ENCODE measurements at regions not wholly inside any gene's neighbourhood (a gene's known extent, or its start where the extent isn't known, plus 50 kb on each side); places are given as distances from the start of the nearest gene placed in this dataset.

DNA sequence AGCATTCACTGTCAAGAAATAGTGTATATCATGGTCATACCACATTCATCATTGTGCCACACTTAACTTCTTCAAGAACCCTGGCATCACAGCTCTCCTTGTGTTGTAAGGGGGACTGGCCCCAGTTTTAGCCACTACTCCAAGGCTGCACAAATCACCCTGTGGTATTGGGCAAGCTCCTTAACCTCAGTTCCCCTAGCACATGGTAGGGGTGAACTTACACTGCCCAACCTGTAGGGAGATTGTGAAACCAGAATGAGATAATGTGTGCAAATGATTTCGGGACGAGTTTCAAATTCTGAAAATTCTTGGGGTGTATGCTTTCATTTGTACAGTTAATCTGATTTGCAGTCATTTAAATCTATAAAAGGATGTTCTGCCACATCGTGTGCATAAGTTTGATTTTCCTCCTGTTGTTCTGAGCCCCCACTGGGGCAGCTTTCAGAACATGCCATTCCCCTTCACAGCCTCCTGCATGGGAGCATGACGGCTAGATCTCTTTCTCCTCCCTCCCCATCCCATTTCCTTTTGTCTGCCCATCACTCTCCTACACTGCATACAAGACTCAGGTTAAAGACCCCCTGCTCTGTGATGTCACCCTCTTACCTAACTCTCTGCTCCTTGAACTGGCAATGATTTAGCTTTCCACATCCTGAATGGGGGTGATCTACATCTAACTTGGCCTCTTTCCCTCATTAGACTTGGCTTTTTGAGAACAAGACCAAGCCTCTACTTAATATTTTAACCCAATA, 290.3 kb downstream of the CHRM3 start:
- TF ChIP-seq, protein P1, sequence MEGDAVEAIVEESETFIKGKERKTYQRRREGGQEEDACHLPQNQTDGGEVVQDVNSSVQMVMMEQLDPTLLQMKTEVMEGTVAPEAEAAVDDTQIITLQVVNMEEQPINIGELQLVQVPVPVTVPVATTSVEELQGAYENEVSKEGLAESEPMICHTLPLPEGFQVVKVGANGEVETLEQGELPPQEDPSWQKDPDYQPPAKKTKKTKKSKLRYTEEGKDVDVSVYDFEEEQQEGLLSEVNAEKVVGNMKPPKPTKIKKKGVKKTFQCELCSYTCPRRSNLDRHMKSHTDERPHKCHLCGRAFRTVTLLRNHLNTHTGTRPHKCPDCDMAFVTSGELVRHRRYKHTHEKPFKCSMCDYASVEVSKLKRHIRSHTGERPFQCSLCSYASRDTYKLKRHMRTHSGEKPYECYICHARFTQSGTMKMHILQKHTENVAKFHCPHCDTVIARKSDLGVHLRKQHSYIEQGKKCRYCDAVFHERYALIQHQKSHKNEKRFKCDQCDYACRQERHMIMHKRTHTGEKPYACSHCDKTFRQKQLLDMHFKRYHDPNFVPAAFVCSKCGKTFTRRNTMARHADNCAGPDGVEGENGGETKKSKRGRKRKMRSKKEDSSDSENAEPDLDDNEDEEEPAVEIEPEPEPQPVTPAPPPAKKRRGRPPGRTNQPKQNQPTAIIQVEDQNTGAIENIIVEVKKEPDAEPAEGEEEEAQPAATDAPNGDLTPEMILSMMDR (IDR thresholded peaks at IDR 0.05; ENCODE audit: insufficient read depth, low read depth, low read length, missing control alignments) = no peak
- no peak for DNase-seq (ENCODE audit: low read depth)
- no peak overlapping the region for H3K4me3 ChIP-seq (ENCODE audit: low read depth, low read length)

DNA sequence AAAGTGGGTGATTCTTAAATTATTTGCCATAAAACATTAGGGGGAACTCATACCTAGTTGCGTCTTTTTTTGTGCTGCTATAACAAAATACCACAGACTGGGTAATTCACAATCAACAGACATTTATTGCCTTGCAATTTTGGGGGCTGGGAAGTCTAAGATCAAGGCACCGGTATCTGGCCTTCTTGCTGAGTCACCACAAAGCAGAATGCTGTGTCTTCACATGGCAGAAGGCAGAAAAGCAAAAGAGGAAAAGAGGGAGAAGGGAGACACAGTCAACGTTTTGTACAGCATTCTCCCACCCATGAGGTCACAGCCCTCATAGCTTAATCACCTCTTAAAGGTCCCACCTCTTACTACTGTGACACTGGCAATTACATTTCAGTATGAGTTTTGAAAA, 291.0 kb downstream of the CHRM3 start:
- no peak for DNase-seq (ENCODE audit: low read depth)
- TF ChIP-seq, protein P1 (IDR thresholded peaks at IDR 0.05; ENCODE audit: insufficient read depth, low read depth, low read length, missing control alignments) = no peak
- no peak overlapping the region for H3K4me3 ChIP-seq (ENCODE audit: low read depth, low read length)

DNA sequence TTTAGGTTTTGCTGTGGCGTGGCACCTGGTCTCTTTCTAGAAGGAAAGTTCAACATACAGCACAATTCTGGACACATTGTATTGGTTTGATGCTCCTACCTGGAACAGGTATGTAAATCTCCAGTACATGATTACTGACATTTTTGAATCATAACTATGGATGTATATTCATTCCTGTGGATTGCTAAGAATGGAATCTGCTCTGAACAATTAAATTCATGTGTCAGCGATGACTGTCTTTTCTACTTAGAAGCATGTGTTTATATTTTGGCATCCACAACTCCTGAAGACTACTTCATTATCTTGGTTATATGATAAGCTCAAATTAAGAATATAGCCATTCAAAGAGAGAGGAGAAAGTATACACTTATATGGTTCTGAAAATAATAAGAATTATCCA, 291.8 kb downstream of the CHRM3 start:
- no peak overlapping the region for H3K4me3 ChIP-seq (ENCODE audit: low read depth, low read length)
- no peak for DNase-seq (ENCODE audit: low read depth)
- TF ChIP-seq, protein P1 (IDR thresholded peaks at IDR 0.05; ENCODE audit: insufficient read depth, low read depth, low read length, missing control alignments) = no peak

DNA sequence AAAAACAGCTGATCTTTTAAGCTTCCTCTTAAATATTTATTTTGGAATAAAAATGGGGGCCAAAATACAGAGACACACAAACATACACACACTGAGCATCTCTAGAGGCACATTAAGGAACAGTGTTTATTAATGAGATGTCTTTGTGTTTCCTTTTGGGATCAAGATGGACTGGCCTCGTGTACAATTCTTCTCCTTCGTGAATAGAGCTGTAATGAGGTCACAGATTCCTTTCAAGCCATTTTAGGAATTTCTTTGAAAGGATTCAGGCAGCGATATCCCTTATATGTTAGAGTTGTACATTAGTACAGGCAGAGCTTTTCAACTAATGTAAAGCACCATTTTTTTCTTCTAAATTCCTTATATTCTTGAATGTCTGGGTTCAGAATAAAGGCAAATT, 295.7 kb downstream of the CHRM3 start:
- DNase-seq (ENCODE audit: low read depth) = no peak
- TF ChIP-seq, protein P1 (IDR thresholded peaks at IDR 0.05; ENCODE audit: insufficient read depth, low read depth, low read length, missing control alignments) = no peak
- no peak overlapping the region for H3K4me3 ChIP-seq (ENCODE audit: low read depth, low read length)

DNA sequence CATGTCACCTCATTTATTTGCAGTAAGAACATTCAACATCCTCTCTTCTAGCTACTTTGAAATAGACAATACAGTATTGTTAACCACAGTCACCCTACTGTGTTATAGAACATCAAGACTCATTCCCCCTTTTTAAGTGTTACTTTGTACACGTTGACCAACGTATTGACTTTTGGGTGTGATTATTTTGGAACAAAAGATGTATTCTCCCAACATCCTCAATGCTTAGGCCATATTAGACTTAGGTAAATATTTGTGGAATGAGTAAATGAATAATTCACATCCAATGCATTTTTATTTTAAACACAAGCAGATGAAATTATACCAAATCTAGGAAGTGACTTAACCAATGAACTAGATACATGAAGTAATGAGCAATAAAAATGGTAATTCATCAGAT, 296.6 kb downstream of the CHRM3 start:
- H3K4me3 ChIP-seq (ENCODE audit: low read depth, low read length) = no peak overlapping the region
- no peak for DNase-seq (ENCODE audit: low read depth)
- TF ChIP-seq, protein P1 (IDR thresholded peaks at IDR 0.05; ENCODE audit: insufficient read depth, low read depth, low read length, missing control alignments) = no peak

DNA sequence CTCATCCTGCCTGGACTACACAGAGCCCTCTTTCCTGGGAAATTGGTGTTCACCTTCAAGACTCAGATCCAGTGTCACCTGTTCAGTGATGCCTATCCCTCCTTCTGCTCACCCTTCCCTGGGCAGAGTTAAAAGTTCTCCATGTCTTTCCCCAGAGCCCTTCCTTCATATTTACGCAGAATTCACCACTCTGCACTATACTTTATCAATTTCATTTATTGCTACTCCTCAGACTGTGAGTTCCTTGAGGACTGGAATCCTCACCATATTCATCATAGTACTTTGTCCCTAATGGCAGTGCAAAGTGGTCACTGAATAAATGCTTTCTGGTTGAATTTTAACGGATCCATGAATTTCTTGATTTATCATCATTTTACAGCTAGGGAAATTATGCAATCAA, 300.0 kb downstream of the CHRM3 start:
- H3K4me3 ChIP-seq (ENCODE audit: low read depth, low read length) = no peak overlapping the region
- TF ChIP-seq, protein P1 (IDR thresholded peaks at IDR 0.05; ENCODE audit: insufficient read depth, low read depth, low read length, missing control alignments) = no peak
- no peak for DNase-seq (ENCODE audit: low read depth)

DNA sequence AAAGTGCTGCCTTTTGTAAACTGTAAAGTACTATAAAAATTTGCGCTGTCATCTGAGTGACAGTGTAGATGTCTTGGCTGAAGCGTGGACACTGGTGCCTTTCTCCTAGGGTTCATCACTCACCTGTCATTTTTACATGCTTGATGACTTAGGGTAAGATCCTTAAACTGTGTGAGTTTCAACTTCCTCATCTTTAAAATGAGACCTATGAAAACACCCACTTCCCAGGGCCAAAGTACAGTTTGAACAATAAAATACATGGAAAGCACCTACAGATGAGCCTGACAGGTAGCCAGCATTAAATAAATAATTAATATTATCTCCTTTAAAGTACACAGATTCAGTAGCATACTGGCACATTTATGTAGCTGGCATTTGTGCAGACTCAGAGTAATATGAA, 309.9 kb downstream of the CHRM3 start:
- no peak for DNase-seq (ENCODE audit: low read depth)
- no peak overlapping the region for H3K4me3 ChIP-seq (ENCODE audit: low read depth, low read length)
- TF ChIP-seq, protein P1 (IDR thresholded peaks at IDR 0.05; ENCODE audit: insufficient read depth, low read depth, low read length, missing control alignments) = no peak
